Stimulated activated CD8-positive, alpha-beta memory T cell treated with anti-CD3 and anti-CD28 coated beads, Interleukin-12 subunit alpha, Interleukin-12 subunit beta, amount 100 ng/mL, for 1 hour (primary cell): ENCODE measurements at regions not wholly inside any gene's neighbourhood (a gene's known extent, or its start where the extent isn't known, plus 50 kb on each side); places are given as distances from the start of the nearest gene placed in this dataset.
"Not testable (repeated sequence)": the region's sequence is repeated elsewhere in the genome, so short reads cannot be mapped to it uniquely, and the experiment has no call there.

ENCODE experiments used
- DNase-seq: peaks from one replicate; pipeline ENCODE4 v3.0.0-alpha.2; 2020; ENCODE audit warnings: low read depth

- DNase-seq, result no peak
These were observed 649.2 kb downstream of the ZEB2 start for GRCh38 chr2:143870696-143871095.

GRCh38 chr2:143856978-143857377 is 662.9 kb downstream of the ZEB2 start:
- no peak for DNase-seq

- DNase-seq, result no peak
These were observed 667.2 kb downstream of the ZEB2 start for GRCh38 chr2:143852759-143853158.

GRCh38 chr2:143850084-143850483 is 669.8 kb downstream of the ZEB2 start:
- no peak for DNase-seq

- no peak for DNase-seq
These were observed 672.7 kb downstream of the ZEB2 start for GRCh38 chr2:143847257-143847656.

- no peak for DNase-seq
These were observed 674.9 kb downstream of the ZEB2 start for GRCh38 chr2:143844986-143845385.

GRCh38 chr2:143843686-143844085 is 676.2 kb downstream of the ZEB2 start:
- no peak for DNase-seq

- DNase-seq, result no peak
These were observed 677.1 kb downstream of the ZEB2 start for GRCh38 chr2:143842836-143843235.

GRCh38 chr2:143841935-143842334 is 678.0 kb downstream of the ZEB2 start:
- DNase-seq, result no peak

- no peak for DNase-seq
These were observed 679.3 kb downstream of the ZEB2 start for GRCh38 chr2:143840601-143841000.

- no peak for DNase-seq
These were observed 679.7 kb downstream of the ZEB2 start for GRCh38 chr2:143840194-143840593.

- no peak for DNase-seq
These were observed 680.5 kb downstream of the ZEB2 start for GRCh38 chr2:143839456-143839855.

GRCh38 chr2:143837055-143837454 is 682.9 kb downstream of the ZEB2 start:
- DNase-seq, result not testable (repeated sequence)

- no peak for DNase-seq
These were observed 684.4 kb downstream of the ZEB2 start for GRCh38 chr2:143835481-143835880.

- DNase-seq, result no peak
These were observed 686.8 kb downstream of the ZEB2 start for GRCh38 chr2:143833015-143833660.

GRCh38 chr2:143830476-143830875 is 689.4 kb downstream of the ZEB2 start:
- no peak for DNase-seq

GRCh38 chr2:143828763-143829537 is 691.0 kb downstream of the ZEB2 start:
- no peak for DNase-seq

GRCh38 chr2:143824791-143825190 is 695.1 kb downstream of the ZEB2 start:
- no peak for DNase-seq

- no peak for DNase-seq
These were observed 694.7 kb downstream of the ARHGAP15 start for GRCh38 chr2:143823876-143824275.

- no peak for DNase-seq
These were observed 694.1 kb downstream of the ARHGAP15 start for GRCh38 chr2:143823296-143823695.

- DNase-seq, result no peak
These were observed 693.5 kb downstream of the ARHGAP15 start for GRCh38 chr2:143822736-143823135.

- DNase-seq, result no peak
These were observed 690.5 kb downstream of the ARHGAP15 start for GRCh38 chr2:143819764-143820163.

GRCh38 chr2:143819190-143819735 is 690.0 kb downstream of the ARHGAP15 start:
- DNase-seq, result no peak
